Endothelial cell (in vitro differentiated cells): ENCODE measurements at regions not wholly inside any gene's neighbourhood (a gene's known extent, or its start where the extent isn't known, plus 50 kb on each side); places are given as distances from the start of the nearest gene placed in this dataset.

Experiments
- DNase-seq: peaks from one replicate; pipeline ENCODE4 v3.0.0; 2021; ENCODE audit warnings: low spot score
- H3K27ac Mint-ChIP-seq: one replicate; pipeline ENCODE4 v1.8.0; 2021; ENCODE audit warnings: mixed read lengths, inconsistent platforms; ENCODE audit not compliant: unreplicated experiment
- H3K27me3 Mint-ChIP-seq: one replicate; pipeline ENCODE4 v1.8.0; 2021; ENCODE audit warnings: mild to moderate bottlenecking, moderate library complexity, mixed read lengths, inconsistent platforms; ENCODE audit not compliant: unreplicated experiment
- H3K36me3 Mint-ChIP-seq: one replicate; pipeline ENCODE4 v1.8.0; 2021; ENCODE audit warnings: mild to moderate bottlenecking, low read depth, mixed read lengths, inconsistent platforms; ENCODE audit not compliant: unreplicated experiment
- H3K4me1 Mint-ChIP-seq: one replicate; pipeline ENCODE4 v1.8.0; 2021; ENCODE audit warnings: mild to moderate bottlenecking, mixed read lengths, inconsistent platforms; ENCODE audit not compliant: unreplicated experiment
- H3K4me3 Mint-ChIP-seq: one replicate; pipeline ENCODE4 v1.8.0; 2021; ENCODE audit warnings: mild to moderate bottlenecking, mixed read lengths, inconsistent platforms; ENCODE audit not compliant: unreplicated experiment
- H3K9me3 Mint-ChIP-seq: one replicate; pipeline ENCODE4 v1.8.0; 2021; ENCODE audit warnings: mixed read lengths, inconsistent platforms; ENCODE audit not compliant: unreplicated experiment
- TF ChIP-seq, protein P1 (sequence below): fragments of 200-600 bp; sonication (generic); IDR thresholded peaks from one replicate; pipeline ENCODE4 v1.5.0; 2021; ENCODE audit warnings: antibody characterized with exemption; ENCODE audit not compliant: unreplicated experiment

DNA sequence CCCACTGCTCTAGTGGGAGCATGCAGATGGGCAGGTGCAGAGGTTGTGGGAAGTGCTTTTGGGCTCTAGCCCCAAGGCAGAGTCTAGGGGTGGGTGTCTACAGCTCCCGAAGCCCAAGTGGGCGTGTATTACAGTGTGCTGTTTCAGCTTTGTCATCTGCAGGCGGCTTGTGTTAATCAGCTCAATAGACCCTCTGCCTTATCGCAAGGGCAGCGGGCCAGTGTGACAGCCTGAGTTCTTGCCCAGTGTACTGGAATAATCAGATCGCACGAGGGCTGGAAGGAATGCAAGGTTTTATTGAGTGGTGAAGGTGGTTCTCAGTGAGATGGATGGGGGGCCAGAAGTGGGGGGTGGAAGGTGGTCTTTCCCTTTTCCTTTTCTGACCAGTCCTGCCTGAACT, 529.4 kb upstream of the AMOT start:
- Mint-ChIP-seq H3K4me3 (no peak overlapping the region), H3K9me3 (no peaks in the 10 kb centered on the region), H3K36me3 (no peaks in the 10 kb centered on the region), H3K4me1 (no peaks in the 10 kb centered on the region), H3K27ac (no peak overlapping the region), H3K27me3 (no peaks in the 10 kb centered on the region)
- TF ChIP-seq, protein P1, sequence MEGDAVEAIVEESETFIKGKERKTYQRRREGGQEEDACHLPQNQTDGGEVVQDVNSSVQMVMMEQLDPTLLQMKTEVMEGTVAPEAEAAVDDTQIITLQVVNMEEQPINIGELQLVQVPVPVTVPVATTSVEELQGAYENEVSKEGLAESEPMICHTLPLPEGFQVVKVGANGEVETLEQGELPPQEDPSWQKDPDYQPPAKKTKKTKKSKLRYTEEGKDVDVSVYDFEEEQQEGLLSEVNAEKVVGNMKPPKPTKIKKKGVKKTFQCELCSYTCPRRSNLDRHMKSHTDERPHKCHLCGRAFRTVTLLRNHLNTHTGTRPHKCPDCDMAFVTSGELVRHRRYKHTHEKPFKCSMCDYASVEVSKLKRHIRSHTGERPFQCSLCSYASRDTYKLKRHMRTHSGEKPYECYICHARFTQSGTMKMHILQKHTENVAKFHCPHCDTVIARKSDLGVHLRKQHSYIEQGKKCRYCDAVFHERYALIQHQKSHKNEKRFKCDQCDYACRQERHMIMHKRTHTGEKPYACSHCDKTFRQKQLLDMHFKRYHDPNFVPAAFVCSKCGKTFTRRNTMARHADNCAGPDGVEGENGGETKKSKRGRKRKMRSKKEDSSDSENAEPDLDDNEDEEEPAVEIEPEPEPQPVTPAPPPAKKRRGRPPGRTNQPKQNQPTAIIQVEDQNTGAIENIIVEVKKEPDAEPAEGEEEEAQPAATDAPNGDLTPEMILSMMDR = no peak
- no peak for DNase-seq

DNA sequence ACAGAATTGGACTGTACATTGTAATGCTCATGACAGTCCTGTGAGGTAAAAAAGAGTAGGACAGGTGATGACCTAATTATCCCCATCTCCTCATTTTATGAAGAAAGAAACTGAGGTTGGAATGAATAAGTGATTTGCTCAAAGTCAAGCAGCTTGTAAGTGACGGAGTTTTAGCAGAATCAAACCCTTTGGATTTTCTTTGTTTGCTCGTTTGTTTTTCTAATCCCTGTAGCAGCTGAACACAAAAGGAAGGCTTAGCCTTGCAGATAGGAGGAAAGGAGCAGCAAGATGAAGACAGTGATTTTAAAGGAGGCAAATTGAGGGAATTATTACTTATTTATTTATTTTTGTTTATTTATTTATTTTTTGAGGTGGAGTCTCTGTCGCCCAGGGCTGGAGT, 528.4 kb upstream of the AMOT start:
- Mint-ChIP-seq H3K27ac (no peak overlapping the region), H3K4me3 (no peak overlapping the region), H3K36me3 (no peaks in the 10 kb centered on the region), H3K9me3 (no peaks in the 10 kb centered on the region), H3K4me1 (no peaks in the 10 kb centered on the region), H3K27me3 (no peaks in the 10 kb centered on the region)
- TF ChIP-seq, protein P1 = no peak
- DNase-seq = no peak

DNA sequence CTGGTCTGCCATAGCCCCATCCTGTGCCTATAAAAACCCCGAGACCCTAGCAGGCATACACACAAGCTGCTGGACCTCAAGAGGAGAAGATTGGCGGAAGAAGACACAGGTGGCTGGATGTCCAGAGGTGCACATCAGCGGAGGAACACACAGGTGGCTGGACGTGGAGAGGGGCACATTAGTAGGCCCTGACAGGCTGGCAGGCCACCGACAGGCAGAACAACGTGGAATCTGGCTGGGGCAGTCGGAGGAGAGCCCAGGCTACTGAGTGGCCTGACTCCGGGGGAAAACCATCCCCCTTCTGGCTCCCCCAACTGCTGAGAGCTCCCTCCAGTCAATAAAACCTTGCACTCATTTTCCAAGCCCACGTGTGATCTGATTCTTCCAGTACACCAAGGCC, 512.5 kb upstream of the AMOT start:
- TF ChIP-seq, protein P1 = no peak
- H3K4me1 Mint-ChIP-seq = no peaks in the 10 kb centered on the region
- peaks cover 2% of the 10 kb centered on the region for H3K27me3 Mint-ChIP-seq
- DNase-seq = no peak
- no peak overlapping the region for H3K27ac Mint-ChIP-seq
- no peak overlapping the region for H3K4me3 Mint-ChIP-seq
- H3K36me3 Mint-ChIP-seq = no peaks in the 10 kb centered on the region
- H3K9me3 Mint-ChIP-seq = no peaks in the 10 kb centered on the region

DNA sequence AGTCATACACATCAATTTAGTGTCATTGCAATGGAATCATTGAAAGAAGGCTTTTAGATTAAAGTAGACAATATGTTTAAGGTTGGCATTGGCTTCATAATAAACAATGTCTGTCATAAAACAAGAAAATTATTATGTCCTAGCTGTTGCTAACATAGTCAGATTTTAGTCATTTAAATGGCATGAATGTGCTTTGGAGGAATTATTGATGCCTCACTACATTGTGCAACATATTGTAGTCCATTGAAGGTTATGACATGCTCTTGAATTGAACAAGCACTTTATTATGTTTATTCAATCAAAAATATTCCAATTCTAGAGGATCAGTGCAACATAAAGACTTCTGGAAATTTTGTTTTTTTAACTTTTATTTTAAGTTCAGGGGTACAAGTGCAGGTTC, 489.8 kb upstream of the AMOT start:
- Mint-ChIP-seq H3K27ac (no peak overlapping the region), H3K36me3 (no peaks in the 10 kb centered on the region), H3K4me3 (no peak overlapping the region), H3K27me3 (no peaks in the 10 kb centered on the region), H3K4me1 (no peaks in the 10 kb centered on the region), H3K9me3 (no peaks in the 10 kb centered on the region)
- TF ChIP-seq, protein P1 = no peak
- no peak for DNase-seq

DNA sequence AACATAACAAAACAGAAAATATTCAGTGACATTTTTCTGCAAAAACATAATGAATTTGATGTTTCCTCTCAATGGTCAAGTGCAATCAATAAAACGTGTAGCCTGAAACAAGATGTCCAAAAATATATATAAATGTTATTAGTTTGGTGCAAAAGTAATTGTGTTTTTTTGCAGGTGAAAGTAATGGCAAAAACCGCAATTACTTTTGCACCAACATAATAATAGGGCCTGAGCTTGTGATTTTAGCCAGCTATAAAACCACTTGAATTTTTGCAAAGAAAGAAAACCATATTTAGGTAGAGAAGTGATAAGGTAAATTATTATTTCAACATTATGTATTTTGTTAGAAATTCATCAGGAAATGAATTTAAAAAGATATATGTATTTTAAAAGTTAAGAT, 475.3 kb upstream of the AMOT start:
- TF ChIP-seq, protein P1 = no peak
- no peak for DNase-seq
- no peak overlapping the region for H3K4me3 Mint-ChIP-seq
- H3K27me3 Mint-ChIP-seq = no peaks in the 10 kb centered on the region
- no peaks in the 10 kb centered on the region for H3K36me3 Mint-ChIP-seq
- no peaks in the 10 kb centered on the region for H3K4me1 Mint-ChIP-seq
- no peaks in the 10 kb centered on the region for H3K9me3 Mint-ChIP-seq
- no peak overlapping the region for H3K27ac Mint-ChIP-seq
